22Rv1 (cell line): ENCODE measurements at regions not wholly inside any gene's neighbourhood (a gene's known extent, or its start where the extent isn't known, plus 50 kb on each side); places are given as distances from the start of the nearest gene placed in this dataset.
"Not testable (repeated sequence)": the region's sequence is repeated elsewhere in the genome, so short reads cannot be mapped to it uniquely, and the experiment has no call there.

ENCODE experiments used
- H3K27ac ChIP-seq: fragments of 450-650 bp; 2 replicates; pipeline ENCODE4 v1.5.1; 2017
- CTCF ChIP-seq: fragments of 450-650 bp; IDR thresholded peaks from 2 replicates; pipeline ENCODE4 v1.5.1; 2017; ENCODE audit warnings: mild to moderate bottlenecking
- ZFX ChIP-seq: fragments of 450-650 bp; IDR thresholded peaks from 2 replicates; pipeline ENCODE4 v1.6.1; 2017; ENCODE audit warnings: antibody characterized with exemption, borderline replicate concordance

- no peak overlapping the region for H3K27ac ChIP-seq
- no peak for TF ChIP-seq CTCF
Observed at GRCh38 chr10:120034236-120034635, 141.7 kb downstream of the SEC23IP start.

GRCh38 chr10:120039046-120039445 is 146.5 kb downstream of the SEC23IP start:
- TF ChIP-seq CTCF (no peak), ZFX (no peak)
- no peak overlapping the region for H3K27ac ChIP-seq

GRCh38 chr10:120039826-120040225 is 147.3 kb downstream of the SEC23IP start:
- H3K27ac ChIP-seq: no peak overlapping the region
- no peak for TF ChIP-seq CTCF
- TF ChIP-seq ZFX: no peak

GRCh38 chr10:120041807-120042559 is 149.5 kb downstream of the SEC23IP start:
- no peak overlapping the region for H3K27ac ChIP-seq
- TF ChIP-seq CTCF (no peak), ZFX (no peak)

GRCh38 chr10:120042705-120043104 is 150.2 kb downstream of the SEC23IP start:
- no peak overlapping the region for H3K27ac ChIP-seq
- TF ChIP-seq CTCF: no peak
- TF ChIP-seq ZFX: no peak

GRCh38 chr10:120047373-120047772 is 154.8 kb downstream of the SEC23IP start:
- H3K27ac ChIP-seq: not testable (repeated sequence)

- no peak overlapping the region for H3K27ac ChIP-seq
- TF ChIP-seq CTCF: no peak
- no peak for TF ChIP-seq ZFX
Observed at GRCh38 chr10:120047926-120048325, 155.4 kb downstream of the SEC23IP start.

GRCh38 chr10:120048391-120048790 is 155.9 kb downstream of the SEC23IP start:
- no peak for TF ChIP-seq ZFX
- TF ChIP-seq CTCF: no peak
- no peak overlapping the region for H3K27ac ChIP-seq
